K562 (cell line): ENCODE measurements at regions not wholly inside any gene's neighbourhood (a gene's known extent, or its start where the extent isn't known, plus 50 kb on each side); places are given as distances from the start of the nearest gene placed in this dataset.

Source experiments
- ETS1 ChIP-seq: conservative IDR thresholded peaks from 2 replicates; pipeline ENCODE4 v1.6.1; 2011; ENCODE audit warnings: low read depth, mild to moderate bottlenecking, low read length; ENCODE audit not compliant: control insufficient read depth
- GTF2E2 ChIP-seq: fragments of 200-800 bp; sonication (Bioruptor generic); IDR thresholded peaks from 2 replicates; pipeline ENCODE4 v1.6.1; 2016; ENCODE audit warnings: missing genetic modification characterization, missing compliant biosample characterization
- HMGXB4 ChIP-seq: sonication (generic); formaldehyde crosslinking; IDR thresholded peaks from 2 replicates; pipeline ENCODE4 v1.8.1; 2023; ENCODE audit warnings: mild to moderate bottlenecking, missing genetic modification reagents
- REST ChIP-seq, 2 experiments: fragments of 450-650 bp; formaldehyde crosslinking in 1 of 2; IDR thresholded peaks; 2 replicates each; pipeline versions ENCODE4 v1.4.0 to v1.6.1; 2014 to 2020; ENCODE audit warnings: mild to moderate bottlenecking in 2 of 2, borderline replicate concordance in 1 of 2, low read depth in 1 of 2
- ZBTB26 ChIP-seq: fragments of 450-650 bp; formaldehyde crosslinking; IDR thresholded peaks from 2 replicates; pipeline ENCODE4 v1.4.0; 2022; ENCODE audit warnings: missing genetic modification characterization

GRCh38 chr20:36093025-36093803 is 61.3 kb upstream of the EPB41L1 start (continued):
- TF ChIP-seq REST (IDR thresholded peaks at IDR 0.05; ENCODE audit: borderline replicate concordance) (no peak), REST (CRISPR knock-in tag; IDR thresholded peaks at IDR 0.05; ENCODE audit: low read depth) (no peak), ETS1 (no peak), ZBTB26 (CRISPR knock-in tag) (no peak), GTF2E2 (no peak), HMGXB4 (CRISPR knock-in tag) (no peak)
